K562 (cell line): ENCODE measurements at regions not wholly inside any gene's neighbourhood (a gene's known extent, or its start where the extent isn't known, plus 50 kb on each side); places are given as distances from the start of the nearest gene placed in this dataset.

Experiments used
- ATAC-seq: fragments of 200-7000 bp; cut with Tn5 transposase; 3 replicates; pipeline ENCODE4 v1.9.1; 2020; ENCODE audit warnings: moderate library complexity
- BruUV-seq: library from RNA; stranded (reverse); fragments of 400-500 nt; replicated peaks from 2 replicates; lab custom pipeline; 2021; lab: Mats Ljungman, UMichigan
- CTCF ChIA-PET: fragments of 300-600 bp; formaldehyde crosslinking; extraction: SDS; loops from one replicate; lab custom pipeline; 2021; ENCODE audit warnings: low intra/inter-chr PET ratio; lab: Yijun Ruan, JAX
- POLR2A ChIA-PET: fragments of 300-600, 350-650 bp; sonication (Branson Sonifier 250); formaldehyde crosslinking; extraction: SDS; loops from one replicate; lab custom pipeline; 2021; ENCODE audit warnings: antibody characterized with exemption, inconsistent platforms; lab: Yijun Ruan, JAX
- DNase-seq, 4 experiments: peaks; one replicate each; pipeline versions ENCODE4 v3.0.0 to v3.0.0-alpha.2; 2011 to 2018; ENCODE audit warnings: low spot score in 3 of 4, mixed read lengths in 3 of 4; ENCODE audit errors: extremely low read depth in 1 of 4
- FAIRE-seq: peaks from 2 replicates; lab custom pipeline; 2011; peaks lifted over from hg19 to GRCh38; lab: Jason Lieb, UNC
- H2AFZ ChIP-seq: 2 replicates; pipeline ENCODE4 v1.6.0; 2011; ENCODE audit warnings: low read depth, low read length, control low read depth, inconsistent platforms
- H3K27ac ChIP-seq: fragments of 200-600 bp; 3 replicates; pipeline ENCODE4 v1.8.0; 2011; ENCODE audit warnings: low read depth, mild to moderate bottlenecking, control low read depth, inconsistent platforms, low read length, moderate library complexity, mixed read lengths; ENCODE audit errors: extremely low read depth
- H3K27me3 ChIP-seq, 2 experiments: fragments of 300-600 bp in 1 of 2; 2 replicates in 1 of 2; 3 replicates in 1 of 2; pipeline versions ENCODE4 v1.6.0 to v1.8.0; 2011; ENCODE audit warnings: inconsistent platforms in 2 of 2, low read length in 2 of 2, mild to moderate bottlenecking in 1 of 2, mixed read lengths in 1 of 2, moderate library complexity in 1 of 2; ENCODE audit not compliant: control insufficient read depth in 2 of 2, insufficient read depth in 2 of 2
- H3K36me3 ChIP-seq: fragments of 300-600 bp; 3 replicates; pipeline ENCODE4 v1.8.0; 2011; ENCODE audit warnings: mild to moderate bottlenecking, low read length, inconsistent platforms; ENCODE audit not compliant: control insufficient read depth, insufficient read depth
- H3K4me1 ChIP-seq, 2 experiments: fragments of 200-600 bp in 1 of 2; replicated peaks in 1 of 2; 2 replicates in 1 of 2; 3 replicates in 1 of 2; pipeline versions ENCODE4 v1.5.1 to v1.8.0; 2011; ENCODE audit warnings: inconsistent platforms in 2 of 2, low read length in 2 of 2, mild to moderate bottlenecking in 1 of 2, mixed read lengths in 1 of 2, moderate library complexity in 1 of 2; ENCODE audit not compliant: control insufficient read depth in 2 of 2, insufficient read depth in 2 of 2
- H3K4me2 ChIP-seq: 2 replicates; pipeline ENCODE4 v1.6.1; 2011; ENCODE audit warnings: low read length, control low read depth, inconsistent platforms, mixed read lengths; ENCODE audit not compliant: insufficient read depth
- H3K4me3 ChIP-seq: fragments of 200-600 bp; sonication (generic), shearing (Covaris generic); 2 replicates; pipeline ENCODE4 v1.5.1; 2016; ENCODE audit warnings: control low read depth, inconsistent platforms
- H3K79me2 ChIP-seq: fragments of 200-600 bp; 3 replicates; pipeline ENCODE4 v1.8.0; 2011; ENCODE audit warnings: low read length, inconsistent platforms; ENCODE audit not compliant: control insufficient read depth, insufficient read depth
- H3K9ac ChIP-seq, 2 experiments: 2 replicates each; pipeline versions ENCODE4 v1.6.0 to v1.6.1; 2011; ENCODE audit warnings: low read depth in 2 of 2, low read length in 2 of 2, control low read depth in 1 of 2, inconsistent platforms in 1 of 2, mild to moderate bottlenecking in 1 of 2, mixed read lengths in 1 of 2; ENCODE audit not compliant: insufficient read depth in 1 of 2
- H3K9me1 ChIP-seq: one replicate; pipeline ENCODE4 v1.6.0; 2011; ENCODE audit warnings: inconsistent platforms, mild to moderate bottlenecking, low read length, moderate library complexity; ENCODE audit not compliant: control insufficient read depth, insufficient read depth
- H3K9me3 ChIP-seq: replicated peaks from 2 replicates; pipeline ENCODE4 v1.5.1; 2011; ENCODE audit warnings: low read depth, low read length, inconsistent platforms; ENCODE audit not compliant: control insufficient read depth, insufficient read depth
- H4K20me1 ChIP-seq: replicated peaks from 2 replicates; pipeline ENCODE4 v1.6.1; 2011; ENCODE audit warnings: low read length, inconsistent platforms, mixed read lengths; ENCODE audit not compliant: control insufficient read depth, insufficient read depth
- CTCF ChIP-seq, 3 experiments: IDR thresholded peaks in 2 of 3; conservative IDR thresholded peaks in 1 of 3; 2 replicates each; pipeline ENCODE4 v1.5.1; 2011 to 2012; ENCODE audit warnings: low read length in 3 of 3, mild to moderate bottlenecking in 3 of 3, control low read depth in 2 of 3, improper control_type of control experiment in 1 of 3, inconsistent platforms in 1 of 3, low read depth in 1 of 3, mixed read lengths in 1 of 3, moderate library complexity in 1 of 3; ENCODE audit not compliant: insufficient read depth in 2 of 3
- GATAD2A ChIP-seq: fragments of 450-650 bp; IDR thresholded peaks from 2 replicates; pipeline ENCODE4 v1.6.1; 2017
- POLR2AphosphoS5 ChIP-seq: IDR thresholded peaks from 2 replicates; pipeline ENCODE4 v1.6.1; 2011; ENCODE audit warnings: mild to moderate bottlenecking, low read depth, low read length, moderate library complexity; ENCODE audit not compliant: control insufficient read depth, insufficient read depth
- TBP ChIP-seq: optimal IDR thresholded peaks from 2 replicates; pipeline ENCODE3; 2011; ENCODE audit warnings: low read depth, low read length, improper control_type of control experiment
- ZNF212 ChIP-seq: fragments of 450-650 bp; formaldehyde crosslinking; IDR thresholded peaks from 2 replicates; pipeline ENCODE4 v1.4.0; 2020; ENCODE audit warnings: mild to moderate bottlenecking
- ZNF551 ChIP-seq: fragments of 250-450 bp; sonication (Bioruptor Pico); IDR thresholded peaks from 2 replicates; pipeline ENCODE4 v1.5.0; 2021; ENCODE audit warnings: mild to moderate bottlenecking, moderate library complexity
- WGBS: fragments of 100-300 bp; shearing (Covaris generic); methylation state at CpG from one replicate; pipeline ENCODE4 v1.1.6; 2016; ENCODE audit warnings: low coverage, mixed read lengths; ENCODE audit not compliant: insufficient coverage; ENCODE audit errors: missing lambda C conversion rate; 5-methylcytosine and 5-hydroxymethylcytosine counted together
- in situ Hi-C: fragments of 300-500 bp; cut with MboI; formaldehyde crosslinking; loops from 4 replicates; pipeline ENCODE4 v1.15.0; 2018; ENCODE audit warnings: inconsistent platforms, mixed read lengths
- intact Hi-C: fragments of 100-400 bp; cut with micrococcal nuclease; formaldehyde crosslinking; loops from 2 replicates; pipeline ENCODE4 v1.14.2; 2022

- TF ChIP-seq TBP, result no peak
- no peak for TF ChIP-seq ZNF212 (CRISPR knock-in tag)
- TF ChIP-seq GATAD2A, result no peak
- TF ChIP-seq ZNF551 (CRISPR knock-in tag), result no peak
- TF ChIP-seq, all 486 proteins: peak for 0
These were observed 73.5 kb upstream of the ZFP42 start (continued) for GRCh38 chr4:187921946-187922623.

GRCh38 chr4:187929024-187929423 lies 66.5 kb upstream of the ZFP42 start:
- no peaks in the 10 kb centered on the region for H3K9me1 ChIP-seq
- CTCF ChIA-PET, result no interaction called here
- no TSS peak for BruUV-seq
- no peaks in the 10 kb centered on the region for H3K4me1 ChIP-seq
- no peak overlapping the region for H2AFZ ChIP-seq
- 0% methylated on average over 5 of the region's 7 CpGs for WGBS
- TF ChIP-seq CTCF (IDR thresholded peaks at IDR 0.05 in 2 of 3, conservative IDR thresholded peaks at IDR 0.05 in 1 of 3; ENCODE audit: insufficient read depth in 2 of 3, low read depth in 1 of 3, low read length in 3 of 3) (peak; percentile 5 to 14 (median 11); a peak in 1 of 6 replicates), POLR2AphosphoS5 (no peak)
- no peaks in the 10 kb centered on the region for H4K20me1 ChIP-seq
- intact Hi-C loops, result no loop called here
- POLR2A ChIA-PET, result no interaction called here
- H3K9ac ChIP-seq, result no peak overlapping the region
- in situ Hi-C loops, result no loop called here
- DNase-seq, result peak in 1 of 4 experiments; percentile 12
- H3K9me3 ChIP-seq, result no peaks in the 10 kb centered on the region
- no peaks in the 10 kb centered on the region for H3K36me3 ChIP-seq
- no peaks in the 10 kb centered on the region for H3K27me3 ChIP-seq
- ATAC-seq, result no peak
- FAIRE-seq, result no peak
- no peaks in the 10 kb centered on the region for H3K79me2 ChIP-seq
- no peak overlapping the region for H3K27ac ChIP-seq
- no peak overlapping the region for H3K4me2 ChIP-seq
- H3K4me3 ChIP-seq, result no peak overlapping the region
